Hepatocyte (in vitro differentiated cells): ENCODE measurements at regions not wholly inside any gene's neighbourhood (a gene's known extent, or its start where the extent isn't known, plus 50 kb on each side); places are given as distances from the start of the nearest gene placed in this dataset.

ENCODE experiments used
- DNase-seq: peaks from one replicate; pipeline ENCODE4 v3.0.0-alpha.2; 2016; ENCODE audit warnings: low spot score
- H2AFZ ChIP-seq: fragments of 200-600 bp; sonication (generic); 2 replicates; pipeline ENCODE4 v1.6.0; 2016; ENCODE audit warnings: antibody characterized with exemption, mild to moderate bottlenecking
- H3K27ac ChIP-seq: fragments of 200-600 bp; sonication (generic); 2 replicates; pipeline ENCODE4 v1.5.1; 2016; ENCODE audit warnings: mild to moderate bottlenecking
- H3K27me3 ChIP-seq: fragments of 200-600 bp; sonication (generic); 2 replicates; pipeline ENCODE4 v1.6.1; 2016
- H3K36me3 ChIP-seq: fragments of 200-600 bp; sonication (generic); replicated peaks from 2 replicates; pipeline ENCODE4 v1.5.1; 2016; ENCODE audit warnings: low read depth; ENCODE audit not compliant: insufficient read depth
- H3K4me1 ChIP-seq: fragments of 200-600 bp; sonication (generic); 2 replicates; pipeline ENCODE4 v1.5.1; 2016; ENCODE audit warnings: mild to moderate bottlenecking, moderate library complexity; ENCODE audit not compliant: insufficient read depth
- H3K4me2 ChIP-seq: fragments of 200-600 bp; sonication (generic); 2 replicates; pipeline ENCODE4 v1.6.0; 2016
- H3K4me3 ChIP-seq: fragments of 200-600 bp; sonication (generic); 2 replicates; pipeline ENCODE4 v1.5.1; 2016; ENCODE audit warnings: mild to moderate bottlenecking
- H3K79me2 ChIP-seq: fragments of 200-600 bp; sonication (generic); 2 replicates; pipeline ENCODE4 v1.6.0; 2017; ENCODE audit warnings: mild to moderate bottlenecking
- H3K9me2 ChIP-seq: fragments of 200-600 bp; sonication (generic); replicated peaks from 2 replicates; pipeline ENCODE4 v1.6.0; 2017; ENCODE audit warnings: mild to moderate bottlenecking; ENCODE audit not compliant: insufficient read depth
- H3K9me3 ChIP-seq: fragments of 200-600 bp; sonication (generic); 2 replicates; pipeline ENCODE4 v1.5.1; 2016; ENCODE audit warnings: low read depth, mild to moderate bottlenecking
- H4K20me1 ChIP-seq: fragments of 200-600 bp; sonication (generic); 2 replicates; pipeline ENCODE4 v1.6.0; 2016; ENCODE audit warnings: mild to moderate bottlenecking; ENCODE audit not compliant: insufficient read depth, poor library complexity, severe bottlenecking
- CTCF ChIP-seq: fragments of 200-600 bp; sonication (generic); IDR thresholded peaks from 2 replicates; pipeline ENCODE4 v1.5.1; 2016; ENCODE audit warnings: antibody characterized with exemption, mild to moderate bottlenecking; ENCODE audit not compliant: poor library complexity
- EZH2 ChIP-seq: fragments of 200-600 bp; sonication (generic); IDR thresholded peaks from 2 replicates; pipeline ENCODE4 v1.6.1; 2016; ENCODE audit warnings: antibody characterized with exemption, mild to moderate bottlenecking, borderline replicate concordance
- EZH2phosphoT487 ChIP-seq: fragments of 200-600 bp; sonication (generic); IDR thresholded peaks from one replicate; pipeline ENCODE4 v1.6.1; 2018; ENCODE audit warnings: antibody characterized with exemption, mild to moderate bottlenecking, low read depth, moderate library complexity; ENCODE audit not compliant: unreplicated experiment, severe bottlenecking
- WGBS: methylation state at CpG from one replicate; pipeline ENCODE4 v1.1.6; 2016; ENCODE audit warnings: low lambda C conversion rate; ENCODE audit errors: missing lambda C conversion rate; 5-methylcytosine and 5-hydroxymethylcytosine counted together

GRCh38 chr2:188065386-188065785 lies 226.3 kb upstream of the GULP1 start:
- H2AFZ ChIP-seq, result no peak overlapping the region
- no peaks in the 10 kb centered on the region for H3K27me3 ChIP-seq
- DNase-seq, result no peak
- no peaks in the 10 kb centered on the region for H3K4me1 ChIP-seq
- H4K20me1 ChIP-seq, result no peaks in the 10 kb centered on the region
- H3K9me2 ChIP-seq, result no peaks in the 10 kb centered on the region
- WGBS, result 91% methylated on average over 6 of the region's 6 CpGs
- no peaks in the 10 kb centered on the region for H3K79me2 ChIP-seq
- no peaks in the 10 kb centered on the region for H3K36me3 ChIP-seq
- TF ChIP-seq EZH2, result no peak
- no peak for TF ChIP-seq CTCF
- H3K9me3 ChIP-seq, result no peaks in the 10 kb centered on the region
- H3K4me3 ChIP-seq, result no peak overlapping the region
- H3K4me2 ChIP-seq, result no peak overlapping the region
- no peak overlapping the region for H3K27ac ChIP-seq

GRCh38 chr2:188068093-188068492 lies 223.6 kb upstream of the GULP1 start:
- no peak overlapping the region for H3K4me2 ChIP-seq
- H3K4me1 ChIP-seq, result no peaks in the 10 kb centered on the region
- WGBS, result 61% methylated on average over 5 of the region's 5 CpGs
- H3K36me3 ChIP-seq, result no peaks in the 10 kb centered on the region
- no peaks in the 10 kb centered on the region for H3K79me2 ChIP-seq
- H3K27ac ChIP-seq, result no peak overlapping the region
- H2AFZ ChIP-seq, result no peak overlapping the region
- no peaks in the 10 kb centered on the region for H3K9me3 ChIP-seq
- no peaks in the 10 kb centered on the region for H3K9me2 ChIP-seq
- TF ChIP-seq EZH2, result no peak
- no peak for TF ChIP-seq CTCF
- TF ChIP-seq EZH2phosphoT487, result no peak
- H3K4me3 ChIP-seq, result no peak overlapping the region
- H3K27me3 ChIP-seq, result no peaks in the 10 kb centered on the region
- DNase-seq, result no peak
- no peaks in the 10 kb centered on the region for H4K20me1 ChIP-seq

- H3K79me2 ChIP-seq, result no peaks in the 10 kb centered on the region
- H3K27ac ChIP-seq, result no peak overlapping the region
- WGBS, result 66% methylated on average over 2 of the region's 2 CpGs
- no peaks in the 10 kb centered on the region for H4K20me1 ChIP-seq
- H2AFZ ChIP-seq, result no peak overlapping the region
- no peak overlapping the region for H3K4me2 ChIP-seq
- H3K4me1 ChIP-seq, result no peaks in the 10 kb centered on the region
- H3K27me3 ChIP-seq, result no peaks in the 10 kb centered on the region
- no peak overlapping the region for H3K4me3 ChIP-seq
- DNase-seq, result no peak
- TF ChIP-seq EZH2 (no peak), CTCF (no peak), EZH2phosphoT487 (no peak)
- H3K9me3 ChIP-seq, result no peaks in the 10 kb centered on the region
- no peaks in the 10 kb centered on the region for H3K9me2 ChIP-seq
- no peaks in the 10 kb centered on the region for H3K36me3 ChIP-seq
These were observed 215.3 kb upstream of the GULP1 start for GRCh38 chr2:188076149-188077056.
